Astrocyte of the spinal cord (primary cell): ENCODE measurements at regions not wholly inside any gene's neighbourhood (a gene's known extent, or its start where the extent isn't known, plus 50 kb on each side); places are given as distances from the start of the nearest gene placed in this dataset.

Source experiments
- DNase-seq: peaks from one replicate; pipeline ENCODE4 v3.0.0; 2011; ENCODE audit warnings: low read depth, low spot score
- H3K4me3 ChIP-seq: 2 replicates; pipeline ENCODE4 v1.5.1; 2011; ENCODE audit warnings: low read depth, mild to moderate bottlenecking, low read length, moderate library complexity
- in situ Hi-C: cut with HindIII; loops from 2 replicates; pipeline ENCODE4 v1.10.0; 2017; ENCODE audit warnings: low sequenced_read_pairs
- TF ChIP-seq, protein P1 (sequence below): IDR thresholded peaks from 2 replicates; pipeline ENCODE4 v1.5.1; 2012; ENCODE audit warnings: low read depth, mild to moderate bottlenecking, low read length, inconsistent platforms

DNA sequence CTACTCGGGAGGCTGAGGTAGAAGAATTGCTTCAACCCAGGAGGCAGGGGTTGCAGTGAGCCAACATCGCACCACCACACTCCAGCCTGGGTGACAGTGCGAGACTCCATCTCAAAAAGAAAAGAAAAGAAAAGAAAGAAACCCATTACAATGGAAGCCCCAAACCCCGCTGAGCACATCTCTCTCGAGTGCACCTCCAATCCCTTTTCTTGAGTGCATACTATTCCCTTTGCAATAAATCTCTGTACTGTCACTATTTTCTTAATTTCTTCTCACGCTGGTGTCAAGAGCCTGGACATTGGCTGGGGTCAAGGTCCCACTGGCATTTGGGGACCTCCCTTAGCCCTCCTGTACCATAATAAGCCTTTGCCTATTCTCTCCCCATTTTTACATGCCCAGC is 398.4 kb upstream of the EEF2KMT start:
- in situ Hi-C loops = no loop called here
- H3K4me3 ChIP-seq = no peak overlapping the region
- DNase-seq = no peak
- TF ChIP-seq, protein P1, sequence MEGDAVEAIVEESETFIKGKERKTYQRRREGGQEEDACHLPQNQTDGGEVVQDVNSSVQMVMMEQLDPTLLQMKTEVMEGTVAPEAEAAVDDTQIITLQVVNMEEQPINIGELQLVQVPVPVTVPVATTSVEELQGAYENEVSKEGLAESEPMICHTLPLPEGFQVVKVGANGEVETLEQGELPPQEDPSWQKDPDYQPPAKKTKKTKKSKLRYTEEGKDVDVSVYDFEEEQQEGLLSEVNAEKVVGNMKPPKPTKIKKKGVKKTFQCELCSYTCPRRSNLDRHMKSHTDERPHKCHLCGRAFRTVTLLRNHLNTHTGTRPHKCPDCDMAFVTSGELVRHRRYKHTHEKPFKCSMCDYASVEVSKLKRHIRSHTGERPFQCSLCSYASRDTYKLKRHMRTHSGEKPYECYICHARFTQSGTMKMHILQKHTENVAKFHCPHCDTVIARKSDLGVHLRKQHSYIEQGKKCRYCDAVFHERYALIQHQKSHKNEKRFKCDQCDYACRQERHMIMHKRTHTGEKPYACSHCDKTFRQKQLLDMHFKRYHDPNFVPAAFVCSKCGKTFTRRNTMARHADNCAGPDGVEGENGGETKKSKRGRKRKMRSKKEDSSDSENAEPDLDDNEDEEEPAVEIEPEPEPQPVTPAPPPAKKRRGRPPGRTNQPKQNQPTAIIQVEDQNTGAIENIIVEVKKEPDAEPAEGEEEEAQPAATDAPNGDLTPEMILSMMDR = no peak

DNA sequence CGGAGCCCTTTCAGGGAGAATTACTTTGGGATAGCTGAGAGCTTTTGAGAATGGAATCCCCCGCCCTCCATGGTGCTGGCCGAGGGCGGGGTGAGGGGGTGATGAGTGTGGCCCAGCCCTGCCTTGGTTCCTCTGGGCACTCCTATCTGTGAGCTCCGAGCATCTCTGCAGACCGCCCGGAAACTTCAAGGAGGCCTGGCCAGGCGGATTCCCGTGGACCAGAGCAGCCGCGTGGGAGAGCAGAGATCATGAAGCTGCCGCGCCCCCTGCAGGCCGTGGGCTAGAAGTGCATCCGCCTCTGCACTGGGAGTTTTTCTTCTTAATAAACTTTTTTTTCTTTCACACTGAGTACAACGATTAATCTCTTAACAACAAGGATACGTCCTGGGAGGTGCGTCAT is 392.9 kb upstream of the EEF2KMT start:
- TF ChIP-seq, protein P1 = peak; percentile 48
- no peak for DNase-seq
- in situ Hi-C loops = no loop called here
- H3K4me3 ChIP-seq = no peak overlapping the region

DNA sequence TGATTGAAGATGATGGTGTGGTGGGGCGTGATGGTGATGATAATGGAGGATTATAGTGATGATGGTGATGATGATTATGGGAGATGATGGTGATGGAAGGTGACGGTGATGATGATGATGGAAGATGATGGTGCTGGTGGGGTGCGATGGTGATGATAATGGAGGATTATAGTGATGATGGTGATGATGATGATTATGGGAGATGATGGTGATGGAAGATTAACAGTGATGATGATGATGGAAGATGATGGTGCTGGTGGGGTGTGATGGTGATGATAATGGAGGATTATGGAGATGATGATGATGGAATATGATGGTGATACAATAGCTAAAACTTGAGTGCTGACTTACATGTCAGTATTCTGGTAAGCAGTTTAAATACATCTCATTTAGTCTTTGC is 391.0 kb upstream of the EEF2KMT start:
- TF ChIP-seq, protein P1 = no peak
- no peak overlapping the region for H3K4me3 ChIP-seq
- in situ Hi-C loops = no loop called here
- no peak for DNase-seq

DNA sequence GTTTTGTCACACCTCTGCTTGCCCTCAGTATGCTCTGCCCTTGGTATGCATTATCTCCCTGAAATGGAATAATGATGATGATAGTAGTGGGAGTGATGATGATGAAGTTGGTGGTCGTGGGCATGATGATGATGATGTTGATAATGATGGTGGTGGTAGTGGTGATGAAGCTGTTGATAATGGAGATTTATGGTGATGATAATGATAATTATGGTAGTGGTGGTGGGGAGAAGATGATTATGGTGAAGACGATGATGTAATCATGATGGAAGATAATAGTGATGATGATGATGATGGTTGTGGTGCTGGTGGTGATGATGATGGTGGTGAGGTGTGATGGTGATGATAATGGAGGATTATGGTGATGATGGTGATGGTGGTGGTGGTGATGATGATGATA is 390.1 kb upstream of the EEF2KMT start:
- TF ChIP-seq, protein P1 = no peak
- DNase-seq = no peak
- no peak overlapping the region for H3K4me3 ChIP-seq
- in situ Hi-C loops = no loop called here

DNA sequence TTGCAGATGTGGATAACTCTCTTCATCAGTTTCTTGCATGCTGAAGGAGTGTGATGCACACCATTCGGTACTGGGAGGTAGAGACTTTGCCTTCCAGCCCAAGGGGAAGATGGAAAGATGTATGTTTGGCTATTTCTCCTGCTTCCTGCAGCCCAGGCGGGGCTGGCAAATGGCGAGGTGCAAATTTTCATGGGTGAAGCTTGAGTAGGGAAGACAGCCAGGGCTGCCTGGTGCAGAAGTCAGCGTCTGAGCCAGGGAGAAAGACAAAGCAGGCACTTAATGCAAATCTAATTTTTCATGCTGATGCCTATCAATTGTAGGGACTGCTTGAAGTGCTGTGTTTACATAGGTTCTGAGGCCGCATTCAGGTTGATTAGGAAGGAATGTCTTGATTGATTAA is 384.7 kb upstream of the EEF2KMT start:
- no peak overlapping the region for H3K4me3 ChIP-seq
- in situ Hi-C loops = no loop called here
- TF ChIP-seq, protein P1 = no peak
- no peak for DNase-seq

DNA sequence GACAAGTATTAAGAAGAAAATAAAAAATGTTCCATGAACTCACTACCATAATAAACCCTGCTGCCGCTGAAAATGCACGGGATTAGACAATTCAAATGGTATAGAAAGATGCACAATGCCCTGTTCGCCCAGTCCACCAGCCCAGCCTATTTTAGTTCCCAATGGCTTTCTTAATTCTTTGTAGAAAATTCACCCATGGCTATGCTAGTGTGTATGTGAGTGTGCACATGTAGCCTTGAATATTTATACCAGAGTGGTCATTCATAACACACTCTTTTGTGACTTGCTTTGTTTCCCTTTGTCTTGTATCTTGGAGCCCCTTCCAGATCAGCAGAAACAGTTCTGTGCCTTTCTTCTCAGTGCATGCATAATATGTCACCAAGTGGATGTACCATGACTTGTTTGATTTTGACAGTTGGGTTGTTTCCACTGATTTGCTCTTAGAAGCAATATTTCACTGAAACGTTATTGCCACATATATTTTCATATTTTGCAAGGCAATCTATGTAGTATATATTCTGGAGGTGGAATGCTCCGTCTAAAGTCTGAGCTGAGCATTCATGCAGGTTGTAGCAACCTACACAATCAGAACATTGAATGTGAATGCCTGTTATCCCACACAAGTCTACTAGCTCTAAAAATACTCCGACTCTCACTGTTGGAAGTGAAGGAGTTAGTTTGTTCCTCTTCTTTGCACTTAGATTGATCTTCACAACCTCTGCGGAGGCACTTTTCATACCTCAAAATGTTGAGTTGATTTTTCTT is 383.0 kb upstream of the EEF2KMT start:
- in situ Hi-C loops = no loop called here
- DNase-seq = no peak
- H3K4me3 ChIP-seq = no peak overlapping the region
- TF ChIP-seq, protein P1 = no peak
